ENCODE measurements at regions not wholly inside any gene's neighbourhood (a gene's known extent, or its start where the extent isn't known, plus 50 kb on each side); places are given as distances from the start of the nearest gene placed in this dataset.

- TF ChIP-seq TAF1 (IDR thresholded peaks at IDR 0.05; ENCODE audit: low read depth) (no peak), CEBPB (IDR thresholded peaks at IDR 0.05) (no peak), REST (IDR thresholded peaks at IDR 0.05; ENCODE audit: low read depth) (no peak), NFIC (IDR thresholded peaks at IDR 0.05) (no peak), YY1 (IDR thresholded peaks at IDR 0.05; ENCODE audit: low read depth) (no peak), MAX (IDR thresholded peaks at IDR 0.05) (no peak), CREB1 (IDR thresholded peaks at IDR 0.05; ENCODE audit: low read depth) (no peak), EP300 (IDR thresholded peaks at IDR 0.05; ENCODE audit: borderline replicate concordance) (no peak), EGR1 (IDR thresholded peaks at IDR 0.05) (no peak), USF1 (IDR thresholded peaks at IDR 0.05) (no peak), ZBTB7A (IDR thresholded peaks at IDR 0.05; ENCODE audit: low read depth) (no peak), RAD21 (IDR thresholded peaks at IDR 0.05; ENCODE audit: low read depth) (no peak)
Observed at GRCh38 chr6:9507136-9507895, 907.6 kb downstream of the TFAP2A start.

All from Ishikawa (cell line).